ENCODE measurements at regions not wholly inside any gene's neighbourhood (a gene's known extent, or its start where the extent isn't known, plus 50 kb on each side); places are given as distances from the start of the nearest gene placed in this dataset.
A peak's percentile ranks its signal among the peaks of the same experiment; 100 is the strongest.
"Not testable (repeated sequence)": the region's sequence is repeated elsewhere in the genome, so short reads cannot be mapped to it uniquely, and the experiment has no call there.

DNA sequence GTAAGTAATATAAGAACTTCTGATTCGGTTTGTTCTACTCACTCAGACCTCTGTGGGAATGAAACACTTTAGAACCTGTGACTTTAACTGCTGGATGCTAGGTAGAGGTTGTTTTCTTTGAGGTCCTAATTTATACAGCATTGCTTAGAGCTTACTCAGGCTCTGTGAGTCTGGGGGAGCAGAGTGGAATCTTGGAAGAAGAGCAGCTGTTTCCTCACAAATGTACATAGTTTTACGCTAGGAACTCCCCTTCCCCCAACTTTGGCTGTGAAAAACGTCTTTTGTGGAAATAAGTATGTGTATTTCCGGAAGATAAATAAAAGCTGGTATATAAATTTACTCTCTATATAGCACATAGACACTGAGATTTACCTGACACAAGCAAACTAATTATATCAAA is 141.4 kb downstream of the NAA11 start:
- DNase-seq (ENCODE audit: low read depth, low spot score): no peak
- H3K4me3 ChIP-seq (ENCODE audit: low read length): no peak overlapping the region

DNA sequence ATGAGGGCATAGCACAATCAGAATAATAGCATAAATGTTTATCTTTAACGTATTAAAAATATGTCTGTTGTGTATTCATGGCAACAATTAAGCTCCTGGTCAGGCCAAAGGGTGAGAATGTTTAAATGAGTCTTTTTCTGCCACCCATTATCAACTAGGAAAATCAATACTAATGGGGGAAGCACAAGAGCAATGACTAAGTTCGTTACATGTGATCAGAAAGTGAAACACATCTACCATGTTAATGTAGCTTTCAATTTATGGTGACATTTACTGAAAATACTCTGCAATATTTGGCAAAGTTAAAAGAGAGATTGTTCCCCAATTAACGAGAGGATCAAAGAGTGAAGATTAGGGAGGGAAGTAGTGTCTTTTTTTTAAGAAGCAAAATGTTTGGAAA is 143.7 kb downstream of the NAA11 start:
- no peak overlapping the region for H3K4me3 ChIP-seq (ENCODE audit: low read length)
- no peak for DNase-seq (ENCODE audit: low read depth, low spot score)

GRCh38 chr4:79181190-79181589 is 144.7 kb downstream of the NAA11 start:
- H3K4me3 ChIP-seq (ENCODE audit: low read length): no peak overlapping the region

GRCh38 chr4:79178760-79179159 is 147.1 kb downstream of the NAA11 start:
- DNase-seq (ENCODE audit: low read depth, low spot score): no peak
- H3K4me3 ChIP-seq (ENCODE audit: low read length): no peak overlapping the region

More at GRCh38 chr4:79181190-79181589, 144.7 kb downstream of the NAA11 start:
- no peak for DNase-seq (ENCODE audit: low read depth, low spot score)

DNA sequence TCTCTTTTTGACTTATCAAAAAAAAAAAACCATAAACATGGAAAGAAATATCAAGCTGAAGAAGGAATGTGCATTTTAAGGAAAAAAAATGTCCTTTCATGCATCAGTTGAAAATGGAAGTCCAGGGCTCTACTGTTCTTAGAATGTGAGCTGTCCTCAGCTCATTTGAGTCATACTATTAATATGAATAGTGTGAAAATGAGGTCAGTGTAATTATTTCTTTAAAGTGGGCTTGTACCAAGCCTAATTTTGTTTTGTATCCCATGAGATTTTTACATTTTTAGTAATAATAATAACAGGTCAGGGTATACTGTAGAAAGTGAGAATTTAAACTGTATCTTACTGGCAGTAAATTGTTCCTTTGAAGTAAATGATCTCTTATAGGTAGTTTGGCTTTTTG is 148.5 kb downstream of the NAA11 start:
- no peak for DNase-seq (ENCODE audit: low read depth, low spot score)
- H3K4me3 ChIP-seq (ENCODE audit: low read length): no peak overlapping the region

DNA sequence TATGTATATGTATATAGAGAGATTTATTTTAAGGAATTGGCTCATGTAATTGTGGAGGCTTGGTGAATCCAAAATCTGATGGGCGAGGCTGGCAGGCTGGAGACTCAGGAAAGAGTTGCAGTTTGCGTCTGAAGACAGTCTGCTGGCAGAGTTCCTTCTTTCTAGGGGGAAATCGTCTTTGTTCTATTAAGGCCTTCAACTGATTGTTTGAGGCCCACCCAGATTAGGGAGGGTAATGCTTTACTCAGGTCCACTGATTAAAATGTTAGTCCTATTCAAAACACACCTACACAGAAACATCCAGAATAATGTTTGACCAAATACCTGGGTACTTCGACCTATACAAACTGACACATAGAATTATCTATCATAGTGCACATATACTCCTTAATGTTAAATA is 149.5 kb downstream of the NAA11 start:
- H3K4me3 ChIP-seq (ENCODE audit: low read length): no peak overlapping the region
- DNase-seq (ENCODE audit: low read depth, low spot score): no peak

DNA sequence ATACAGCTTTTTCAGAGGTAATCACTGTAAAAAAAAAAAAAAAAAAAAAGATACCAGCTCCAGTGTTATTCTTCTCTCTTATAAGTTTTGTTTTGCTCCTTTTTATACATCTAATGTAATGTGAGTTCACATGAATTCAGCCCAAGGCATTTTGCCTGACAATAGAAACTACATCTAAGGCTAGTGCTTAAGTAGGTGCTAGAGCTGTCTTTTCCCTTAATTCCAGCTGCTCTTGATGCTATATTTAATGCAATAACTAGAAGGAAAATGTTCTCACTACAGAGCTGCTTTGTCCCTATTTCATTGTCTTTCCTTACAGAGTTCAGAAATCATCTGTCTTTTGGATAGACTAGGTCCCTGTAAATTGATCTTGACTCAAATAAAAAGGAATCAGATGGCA is 150.1 kb downstream of the NAA11 start:
- DNase-seq (ENCODE audit: low read depth, low spot score): no peak
- no peak overlapping the region for H3K4me3 ChIP-seq (ENCODE audit: low read length)

DNA sequence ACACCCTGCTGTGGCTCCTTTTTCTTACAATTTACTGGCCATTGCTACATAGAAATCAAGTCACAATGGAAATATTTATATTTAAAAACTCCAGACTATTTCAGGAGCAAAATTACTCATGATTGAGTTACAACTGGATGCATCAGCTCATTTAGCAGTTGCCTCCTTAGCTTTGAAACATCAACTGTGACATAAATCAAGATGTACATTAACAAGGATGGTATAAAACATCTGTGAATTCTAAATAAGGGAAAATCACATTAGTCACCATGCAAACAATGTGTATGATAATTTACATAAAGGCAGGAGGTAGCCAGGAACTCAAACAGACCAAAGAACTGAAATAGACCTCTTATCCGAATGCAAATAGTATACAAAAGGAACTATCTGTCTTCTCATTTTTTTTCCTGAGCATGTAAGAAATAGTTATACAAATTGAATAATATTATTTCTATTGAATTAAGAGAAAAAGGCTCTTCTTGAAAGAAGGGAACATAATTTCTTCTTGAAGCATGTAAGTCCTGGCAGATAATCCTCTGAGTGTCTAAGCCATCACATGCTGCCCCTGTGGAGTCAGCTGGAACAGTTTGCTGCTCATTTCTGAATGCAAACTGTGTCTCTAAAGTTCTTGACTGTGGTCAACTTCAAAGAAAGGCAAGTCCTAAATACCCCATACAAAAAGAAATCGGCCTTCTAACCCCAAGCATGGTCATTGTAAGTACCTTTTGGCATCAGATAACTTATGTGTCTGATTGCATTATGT is 151.2 kb downstream of the NAA11 start:
- no peak for DNase-seq (ENCODE audit: low read depth, low spot score)
- no peak overlapping the region for H3K4me3 ChIP-seq (ENCODE audit: low read length)

DNA sequence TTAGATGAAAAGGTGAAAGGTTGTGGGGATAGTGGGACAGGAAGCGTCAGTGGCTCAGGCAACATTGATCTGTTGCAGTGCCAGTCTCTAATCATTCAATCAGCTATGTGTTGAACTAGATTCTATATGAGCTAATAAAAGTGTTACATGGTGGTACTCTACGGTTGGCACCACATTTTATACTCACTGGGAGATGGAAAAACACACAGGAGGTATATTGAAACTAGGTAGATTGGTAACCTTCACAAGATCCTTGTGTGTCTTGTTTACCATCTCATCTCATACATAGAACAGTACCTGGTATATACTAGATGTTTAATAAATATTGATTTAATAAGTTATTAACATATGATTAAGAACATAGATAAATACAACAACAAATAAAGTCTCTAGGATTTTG is 152.7 kb downstream of the NAA11 start:
- peak; percentile 34 for DNase-seq (ENCODE audit: low read depth, low spot score)
- H3K4me3 ChIP-seq (ENCODE audit: low read length): no peak overlapping the region

- H3K4me3 ChIP-seq (ENCODE audit: low read length): no peak overlapping the region
- no peak for DNase-seq (ENCODE audit: low read depth, low spot score)
Observed at GRCh38 chr4:79170077-79170476, 155.8 kb downstream of the NAA11 start.

DNA sequence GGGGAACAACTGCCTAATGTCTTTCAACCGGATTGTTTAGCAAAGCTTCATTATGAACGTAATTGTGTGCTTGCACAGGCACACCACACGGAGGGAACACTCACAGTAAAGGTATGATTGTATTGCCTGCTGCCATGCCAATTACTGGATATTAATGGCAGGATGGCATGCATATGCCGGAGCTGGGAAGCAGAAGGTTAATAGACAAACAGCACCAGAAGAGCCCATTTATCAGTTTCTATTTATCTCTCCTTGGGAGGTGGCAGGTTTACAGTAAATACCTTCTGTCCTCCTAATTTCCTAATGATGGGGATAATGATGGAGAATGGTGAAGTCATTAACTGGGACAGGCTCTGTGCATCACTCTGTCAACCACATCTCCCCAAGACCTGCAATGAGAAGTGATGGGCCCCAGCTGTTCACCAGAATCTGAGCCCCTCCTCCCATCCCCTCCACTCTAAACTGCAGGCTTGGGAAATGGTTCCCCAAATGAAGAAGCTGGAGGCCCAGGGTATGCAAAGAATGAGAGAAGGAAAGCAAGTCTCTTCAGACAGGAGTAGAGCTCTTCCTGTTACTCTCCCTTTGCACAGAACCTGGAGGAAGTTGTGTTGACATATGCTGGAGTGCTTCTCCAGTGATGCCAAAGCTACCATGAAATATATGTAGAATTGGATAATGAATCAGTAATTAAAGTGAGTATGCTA is 160.8 kb downstream of the NAA11 start:
- DNase-seq (ENCODE audit: low read depth, low spot score): no peak

GRCh38 chr4:79163981-79164490 is 161.8 kb downstream of the NAA11 start:
- DNase-seq (ENCODE audit: low read depth, low spot score): no peak
- H3K4me3 ChIP-seq (ENCODE audit: low read length): no peak overlapping the region

More for the DNA sequence above, 160.8 kb downstream of the NAA11 start:
- H3K4me3 ChIP-seq (ENCODE audit: low read length): no peak overlapping the region

DNA sequence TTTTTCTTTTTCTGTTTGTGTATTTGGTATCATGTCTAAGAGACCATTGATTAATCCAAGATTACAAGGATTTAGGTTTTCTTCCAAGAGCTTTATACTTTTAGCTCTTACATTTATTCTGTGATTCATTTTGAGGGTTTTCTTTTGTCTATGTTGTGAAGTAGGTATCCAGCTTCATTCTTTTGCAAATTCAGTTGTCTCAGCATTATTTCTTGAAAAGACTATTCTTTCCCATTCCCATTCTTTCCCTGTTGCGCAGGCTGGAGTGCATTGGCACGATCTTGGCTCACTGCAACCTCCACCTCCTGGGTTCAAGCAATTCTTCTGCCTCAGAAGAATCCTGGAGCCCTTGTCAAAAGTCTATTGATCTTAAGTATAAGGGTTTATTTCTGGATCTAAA is 164.9 kb downstream of the NAA11 start:
- H3K4me3 ChIP-seq (ENCODE audit: low read length): no peak overlapping the region
- no peak for DNase-seq (ENCODE audit: low read depth, low spot score)

GRCh38 chr4:79158705-79159104 is 167.2 kb downstream of the NAA11 start:
- DNase-seq (ENCODE audit: low read depth, low spot score); H3K4me3 ChIP-seq (ENCODE audit: low read length): not testable (repeated sequence)

DNA sequence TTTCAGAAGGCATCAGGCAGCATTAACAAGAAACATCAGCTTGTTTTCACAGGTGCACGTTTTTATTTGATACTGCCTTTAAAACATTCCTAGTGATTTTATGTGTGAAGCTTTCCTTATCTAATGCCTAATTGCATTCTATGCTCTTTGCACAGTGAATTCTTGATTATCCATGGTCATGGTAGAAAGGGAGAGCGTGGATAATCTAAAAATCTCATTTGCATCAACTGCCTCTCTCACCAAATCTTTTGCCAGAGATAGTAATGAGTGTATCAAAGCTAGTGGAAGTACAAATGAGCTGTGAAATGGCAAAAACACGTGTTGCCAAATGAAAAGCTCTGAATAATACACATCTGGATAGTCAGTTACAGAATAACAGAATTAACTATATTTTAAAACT is 170.5 kb downstream of the NAA11 start:
- no peak for DNase-seq (ENCODE audit: low read depth, low spot score)

DNA sequence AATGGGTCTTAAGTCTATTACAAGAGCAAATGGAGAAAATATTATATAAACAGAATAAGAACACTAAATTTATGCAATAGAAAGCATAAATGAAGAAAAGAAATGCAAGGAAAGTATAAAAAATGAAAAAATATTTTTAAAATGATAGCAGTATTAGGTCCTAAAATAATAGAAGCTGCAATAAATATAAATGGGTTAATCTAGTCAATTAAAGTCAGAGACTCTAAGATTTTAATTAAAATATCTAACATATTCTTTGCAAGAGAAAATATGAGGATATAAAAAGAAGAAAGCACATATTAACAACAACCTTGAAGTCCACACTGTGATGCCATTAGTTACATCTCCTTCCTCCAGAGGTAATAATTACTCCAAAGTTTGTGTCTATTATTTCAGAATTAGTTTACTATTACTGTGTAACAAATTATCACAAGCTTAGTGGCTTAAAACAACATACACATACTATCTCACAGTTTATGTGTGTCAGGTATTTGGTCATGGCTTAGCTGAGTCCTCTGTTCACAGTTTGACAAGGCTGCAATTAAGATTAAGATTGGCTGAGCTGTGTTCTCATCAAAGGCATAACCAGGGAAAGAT is 174.9 kb downstream of the NAA11 start:
- no peak overlapping the region for H3K4me3 ChIP-seq (ENCODE audit: low read length)
- DNase-seq (ENCODE audit: low read depth, low spot score): no peak

More for the DNA sequence above, 170.5 kb downstream of the NAA11 start:
- no peak overlapping the region for H3K4me3 ChIP-seq (ENCODE audit: low read length)

DNA sequence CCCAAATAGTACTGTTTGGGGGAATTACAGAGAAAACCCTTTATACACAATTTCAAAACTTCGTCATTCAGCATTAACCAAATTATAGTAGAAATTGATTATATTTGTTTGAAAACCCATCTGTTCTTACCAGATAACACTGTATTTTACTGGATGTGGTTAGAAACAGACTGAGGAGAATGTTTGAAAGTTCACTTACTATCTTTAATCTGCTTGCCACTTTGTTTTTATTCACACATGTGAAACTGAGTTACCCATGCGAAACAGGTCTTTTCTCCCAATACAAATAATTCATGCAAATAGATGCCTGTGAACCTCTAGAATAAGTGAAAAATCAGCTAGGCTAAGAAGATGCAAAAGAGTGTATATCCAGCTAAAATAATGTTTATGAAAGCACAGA is 177.5 kb downstream of the NAA11 start:
- H3K4me3 ChIP-seq (ENCODE audit: low read length): no peak overlapping the region
- DNase-seq (ENCODE audit: low read depth, low spot score): peak; percentile 53

DNA sequence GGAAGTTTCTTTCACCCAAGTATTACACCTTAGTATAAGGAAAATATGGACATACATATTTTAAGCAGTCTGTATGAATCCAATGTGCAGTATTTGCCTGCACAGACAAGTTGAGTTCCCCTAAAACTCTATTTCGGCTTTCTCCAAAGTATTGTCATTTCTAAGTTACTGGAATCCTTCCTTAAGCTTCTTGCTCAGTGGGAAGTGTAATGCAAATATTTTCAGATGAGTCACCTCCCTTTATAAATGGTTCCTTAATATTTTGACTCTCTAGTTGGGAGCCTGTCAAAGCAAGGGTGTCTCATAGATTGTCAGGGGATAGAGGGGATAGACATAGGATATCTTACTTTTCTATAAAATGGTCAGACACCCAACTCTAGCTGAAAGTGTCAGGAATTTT is 178.6 kb downstream of the NAA11 start:
- no peak overlapping the region for H3K4me3 ChIP-seq (ENCODE audit: low read length)
- no peak for DNase-seq (ENCODE audit: low read depth, low spot score)

DNA sequence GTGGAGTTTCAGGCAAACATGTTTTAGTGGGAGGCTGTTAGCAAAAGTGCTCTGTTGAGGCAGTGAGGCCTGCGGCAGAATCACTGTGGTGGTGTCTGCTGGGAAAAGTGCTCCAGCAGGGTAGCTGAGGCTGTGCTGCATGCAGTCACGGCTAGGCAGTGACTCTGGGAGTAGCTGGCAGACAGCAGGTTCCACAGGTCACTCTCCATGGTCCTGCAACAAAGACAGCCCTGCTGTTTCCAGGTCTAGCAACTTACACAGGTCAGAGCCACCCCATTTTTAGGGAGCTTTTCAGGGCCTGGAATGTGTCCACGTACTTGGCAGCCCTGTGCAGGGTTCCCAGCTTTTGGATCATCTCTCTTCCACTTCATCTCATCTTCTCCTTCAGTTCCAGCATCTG is 184.3 kb downstream of the NAA11 start:
- no peak overlapping the region for H3K4me3 ChIP-seq (ENCODE audit: low read length)
- peak; percentile 72 for DNase-seq (ENCODE audit: low read depth, low spot score)

GRCh38 chr4:79134767-79135166 is 191.1 kb downstream of the NAA11 start:
- no peak overlapping the region for H3K4me3 ChIP-seq (ENCODE audit: low read length)
- DNase-seq (ENCODE audit: low read depth, low spot score): no peak

Data from Jurkat, Clone E6-1 (cell line).